Testis (tissue), 2 donors: ENCODE measurements at regions not wholly inside any gene's neighbourhood (a gene's known extent, or its start where the extent isn't known, plus 50 kb on each side); places are given as distances from the start of the nearest gene placed in this dataset.
"Not testable (repeated sequence)": the region's sequence is repeated elsewhere in the genome, so short reads cannot be mapped to it uniquely, and the experiment has no call there.

Experiments
- DNase-seq: peaks from one replicate; pipeline ENCODE4 v3.0.0-alpha.2; 2019
- H3K27ac ChIP-seq, 2 donors: fragments of 200-600 bp; sonication (generic); one replicate each; pipeline ENCODE4 v1.5.1; 2019
- H3K27me3 ChIP-seq: fragments of 200-600 bp; sonication (generic); one replicate; pipeline ENCODE4 v1.5.1; 2019
- H3K36me3 ChIP-seq: fragments of 200-600 bp; sonication (generic); one replicate; pipeline ENCODE4 v1.5.1; 2017; ENCODE audit warnings: low read depth; ENCODE audit errors: missing control alignments
- H3K4me1 ChIP-seq: fragments of 200-600 bp; sonication (generic); one replicate; pipeline ENCODE4 v1.5.1; 2019
- H3K4me3 ChIP-seq, 2 donors: fragments of 200-600 bp; sonication (generic); one replicate each; pipeline ENCODE4 v1.5.1; 2017 to 2019
- H3K9me3 ChIP-seq: fragments of 200-600 bp; sonication (generic); one replicate; pipeline ENCODE4 v1.5.1; 2017
- CTCF ChIP-seq, 3 experiments: fragments of 450-650 bp in 2 of 3; fragments of 200-600 bp in 1 of 3; sonication (generic) in 1 of 3; IDR thresholded peaks; one replicate each; pipeline ENCODE4 v1.5.1; 2016 to 2019; ENCODE audit warnings: antibody characterized with exemption in 3 of 3, mild to moderate bottlenecking in 2 of 3, moderate library complexity in 1 of 3
- POLR2A ChIP-seq: fragments of 450-650 bp; IDR thresholded peaks from one replicate; pipeline ENCODE4 v1.6.1; 2017; ENCODE audit warnings: antibody characterized with exemption, mild to moderate bottlenecking, moderate library complexity
- WGBS, 2 donors: methylation state at CpG; one replicate each; pipeline ENCODE4 v1.1.5; 2018; 5-methylcytosine and 5-hydroxymethylcytosine counted together
- intact Hi-C: fragments of 100-400 bp; cut with DNase I; formaldehyde crosslinking; loops from one replicate; pipeline ENCODE4 v1.15.1; 2023; ENCODE audit warnings: low total_unique reads

- intact Hi-C loops = no loop called here
- Histone ChIP-seq H3K36me3 (no peaks in the 10 kb centered on the region), H3K4me3 (no peak overlapping the region), H3K27me3 (no peaks in the 10 kb centered on the region), H3K4me1 (peaks cover 1% of the 10 kb centered on the region), H3K27ac (no peak overlapping the region), H3K9me3 (no peaks in the 10 kb centered on the region)
- WGBS, 2 donors = 73 to 77% methylated on average over 2 of the region's 2 CpGs
- TF ChIP-seq CTCF (IDR thresholded peaks at IDR 0.05) = no peak
- TF ChIP-seq POLR2A = no peak
- no peak for DNase-seq
Observed at GRCh38 chr1:61563611-61564010, 161.3 kb downstream of the TM2D1 start.

- Histone ChIP-seq H3K27me3 (no peaks in the 10 kb centered on the region), H3K4me3 (no peak overlapping the region), H3K9me3 (no peaks in the 10 kb centered on the region), H3K4me1 (no peaks in the 10 kb centered on the region), H3K36me3 (no peaks in the 10 kb centered on the region), H3K27ac (no peak overlapping the region)
- intact Hi-C loops = no loop called here
- TF ChIP-seq POLR2A (no peak), CTCF (IDR thresholded peaks at IDR 0.05) (no peak)
- DNase-seq = no peak
Observed at GRCh38 chr1:61561666-61562065, 163.3 kb downstream of the TM2D1 start.

GRCh38 chr1:61560385-61560784 lies 164.6 kb downstream of the TM2D1 start:
- 94% methylated on average over 2 of the region's 2 CpGs for WGBS, 2 donors
- H3K27ac ChIP-seq = no peak overlapping the region

GRCh38 chr1:61556631-61557030 lies 168.3 kb downstream of the TM2D1 start:
- 75 to 90% methylated on average over 3 of the region's 3 CpGs for WGBS, 2 donors
- Histone ChIP-seq H3K27me3 (no peaks in the 10 kb centered on the region), H3K9me3 (no peaks in the 10 kb centered on the region), H3K4me3 (no peak overlapping the region), H3K27ac (no peak overlapping the region), H3K4me1 (no peaks in the 10 kb centered on the region), H3K36me3 (no peaks in the 10 kb centered on the region)
- intact Hi-C loops = no loop called here
- no peak for DNase-seq
- TF ChIP-seq CTCF (IDR thresholded peaks at IDR 0.05) (no peak), POLR2A (no peak)

More at GRCh38 chr1:61560385-61560784, 164.6 kb downstream of the TM2D1 start:
- H3K9me3 ChIP-seq = no peaks in the 10 kb centered on the region
- no peak overlapping the region for H3K4me3 ChIP-seq
- no peaks in the 10 kb centered on the region for H3K27me3 ChIP-seq
- intact Hi-C loops = no loop called here
- DNase-seq = no peak
- no peaks in the 10 kb centered on the region for H3K4me1 ChIP-seq
- no peaks in the 10 kb centered on the region for H3K36me3 ChIP-seq
- TF ChIP-seq CTCF (IDR thresholded peaks at IDR 0.05) (no peak), POLR2A (no peak)

GRCh38 chr1:61552630-61553305 lies 172.2 kb downstream of the TM2D1 start:
- Histone ChIP-seq H3K9me3 (no peaks in the 10 kb centered on the region), H3K36me3 (no peaks in the 10 kb centered on the region), H3K4me1 (no peaks in the 10 kb centered on the region), H3K27me3 (no peaks in the 10 kb centered on the region), H3K27ac (no peak overlapping the region), H3K4me3 (no peak overlapping the region)
- DNase-seq = no peak
- TF ChIP-seq POLR2A (no peak), CTCF (IDR thresholded peaks at IDR 0.05) (no peak)
- WGBS, 2 donors = 94 to 95% methylated on average over 4 of the region's 4 CpGs
- intact Hi-C loops = no loop called here

- 84 to 85% methylated on average over 2 of the region's 2 CpGs for WGBS, 2 donors
- H3K4me1 ChIP-seq, H3K27me3 ChIP-seq, DNase-seq, intact Hi-C loops, H3K36me3 ChIP-seq, H3K4me3 ChIP-seq, H3K9me3 ChIP-seq, H3K27ac ChIP-seq: not testable (repeated sequence)
Observed at GRCh38 chr1:61547302-61547701, 177.6 kb downstream of the TM2D1 start.

- H3K36me3 ChIP-seq, H3K4me3 ChIP-seq, H3K27me3 ChIP-seq, H3K27ac ChIP-seq, intact Hi-C loops, H3K4me1 ChIP-seq, DNase-seq, H3K9me3 ChIP-seq: not testable (repeated sequence)
- 74 to 78% methylated on average over 2 of the region's 2 CpGs for WGBS, 2 donors
Observed at GRCh38 chr1:61544870-61545269, 180.1 kb downstream of the TM2D1 start.
